BJ (cell line): ENCODE measurements at regions not wholly inside any gene's neighbourhood (a gene's known extent, or its start where the extent isn't known, plus 50 kb on each side); places are given as distances from the start of the nearest gene placed in this dataset.

Experiments
- CTCF ChIA-PET: fragments of 350-600 bp; formaldehyde crosslinking; extraction: SDS; loops from one replicate; lab custom pipeline; 2021; ENCODE audit warnings: antibody characterized with exemption, inconsistent platforms; lab: Yijun Ruan, JAX
- POLR2A ChIA-PET: fragments of 300-600 bp; sonication (Branson Sonifier 250); formaldehyde crosslinking; extraction: SDS; loops from one replicate; lab custom pipeline; 2021; ENCODE audit warnings: antibody characterized with exemption; lab: Charles Lee
- DNase-seq: peaks from one replicate; pipeline ENCODE4 v3.0.0-alpha.2; 2011; ENCODE audit warnings: low read depth
- H3K27me3 ChIP-seq: 2 replicates; pipeline ENCODE4 v1.6.0; 2011; ENCODE audit warnings: low read length; ENCODE audit not compliant: control insufficient read depth, insufficient read depth
- H3K36me3 ChIP-seq: 2 replicates; pipeline ENCODE4 v1.5.1; 2011; ENCODE audit warnings: low read length; ENCODE audit not compliant: control insufficient read depth, insufficient read depth
- H3K4me3 ChIP-seq: 2 replicates; pipeline ENCODE4 v1.5.1; 2011; ENCODE audit warnings: low read depth, mild to moderate bottlenecking, control low read depth, low read length
- TF ChIP-seq, protein P1 (sequence below): IDR thresholded peaks from 2 replicates; pipeline ENCODE4 v1.5.1; 2011; ENCODE audit warnings: low read depth, mild to moderate bottlenecking, control low read depth, inconsistent platforms, low read length, moderate library complexity; ENCODE audit not compliant: insufficient read depth

DNA sequence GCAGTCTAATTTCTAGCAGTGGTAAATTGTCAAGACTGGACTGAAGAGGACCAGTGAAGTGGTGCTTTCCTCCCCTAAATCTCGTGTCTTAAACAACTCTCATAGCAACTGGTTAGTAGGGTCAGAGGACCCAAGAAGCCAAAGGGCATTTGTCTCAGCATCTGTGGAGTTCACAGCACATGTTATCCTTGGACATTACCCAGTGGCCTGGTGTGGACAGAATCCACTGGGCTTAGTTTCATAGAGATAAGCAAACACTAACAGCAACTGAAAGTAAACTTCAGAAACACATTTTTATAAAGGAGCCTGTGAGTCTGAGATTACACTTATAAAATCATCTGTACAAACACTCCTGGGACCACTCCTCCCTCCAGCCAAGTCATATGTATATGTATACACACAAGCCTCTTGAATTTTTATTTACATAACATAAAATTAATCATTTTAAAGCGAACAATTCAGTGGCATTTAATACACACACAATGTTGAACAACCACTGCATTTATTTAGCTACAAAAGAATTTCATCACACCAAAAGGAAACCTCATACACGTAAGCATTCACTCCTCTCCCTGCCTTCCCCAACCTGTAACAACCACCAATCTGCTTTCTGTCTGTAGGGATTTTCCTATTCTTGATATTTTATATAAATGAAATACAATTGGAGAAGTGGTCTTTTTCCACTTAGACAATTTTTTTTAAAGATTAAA, 457.8 kb downstream of the RASEF start:
- Histone ChIP-seq H3K4me3 (no peak overlapping the region), H3K36me3 (no peaks in the 10 kb centered on the region), H3K27me3 (peaks cover 1% of the 10 kb centered on the region; the same call in 1 of the 2 replicates)
- no peak for DNase-seq
- ChIA-PET CTCF (interaction anchor here (1.0 to 2.2 kb wide), 2 partner anchors 504 to 757 kb away, joined by 3 to 6 read pairs; no protein-coding TSS in a partner anchor), POLR2A (no interaction called here)
- TF ChIP-seq, protein P1, sequence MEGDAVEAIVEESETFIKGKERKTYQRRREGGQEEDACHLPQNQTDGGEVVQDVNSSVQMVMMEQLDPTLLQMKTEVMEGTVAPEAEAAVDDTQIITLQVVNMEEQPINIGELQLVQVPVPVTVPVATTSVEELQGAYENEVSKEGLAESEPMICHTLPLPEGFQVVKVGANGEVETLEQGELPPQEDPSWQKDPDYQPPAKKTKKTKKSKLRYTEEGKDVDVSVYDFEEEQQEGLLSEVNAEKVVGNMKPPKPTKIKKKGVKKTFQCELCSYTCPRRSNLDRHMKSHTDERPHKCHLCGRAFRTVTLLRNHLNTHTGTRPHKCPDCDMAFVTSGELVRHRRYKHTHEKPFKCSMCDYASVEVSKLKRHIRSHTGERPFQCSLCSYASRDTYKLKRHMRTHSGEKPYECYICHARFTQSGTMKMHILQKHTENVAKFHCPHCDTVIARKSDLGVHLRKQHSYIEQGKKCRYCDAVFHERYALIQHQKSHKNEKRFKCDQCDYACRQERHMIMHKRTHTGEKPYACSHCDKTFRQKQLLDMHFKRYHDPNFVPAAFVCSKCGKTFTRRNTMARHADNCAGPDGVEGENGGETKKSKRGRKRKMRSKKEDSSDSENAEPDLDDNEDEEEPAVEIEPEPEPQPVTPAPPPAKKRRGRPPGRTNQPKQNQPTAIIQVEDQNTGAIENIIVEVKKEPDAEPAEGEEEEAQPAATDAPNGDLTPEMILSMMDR = no peak

DNA sequence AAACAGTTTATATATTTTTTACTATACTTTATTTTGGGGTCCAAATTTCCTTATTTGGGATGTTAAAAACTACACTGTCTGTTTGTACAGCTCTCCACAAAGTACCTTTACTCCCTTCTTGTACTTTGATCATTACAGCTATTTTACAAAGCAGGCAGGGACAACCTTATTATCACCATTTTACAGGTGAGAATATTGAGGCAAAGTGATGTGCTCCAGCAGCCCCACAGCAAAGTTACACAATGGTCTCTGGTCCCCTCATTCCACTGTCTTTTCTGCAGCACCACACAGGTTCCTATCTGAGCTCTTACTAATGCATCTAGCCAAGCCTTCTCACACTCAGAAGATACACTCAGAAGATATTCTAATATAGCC, 457.3 kb downstream of the RASEF start:
- H3K27me3 ChIP-seq = peaks cover 1% of the 10 kb centered on the region; the same call in 1 of the 2 replicates
- no peak for DNase-seq
- TF ChIP-seq, protein P1 = no peak
- CTCF ChIA-PET = interaction anchor here (1.0 to 2.2 kb wide), 4 partner anchors 273 to 919 kb away, joined by 3 to 6 read pairs (median 4); no protein-coding TSS in a partner anchor
- no peaks in the 10 kb centered on the region for H3K36me3 ChIP-seq
- no peak overlapping the region for H3K4me3 ChIP-seq
- POLR2A ChIA-PET = no interaction called here

DNA sequence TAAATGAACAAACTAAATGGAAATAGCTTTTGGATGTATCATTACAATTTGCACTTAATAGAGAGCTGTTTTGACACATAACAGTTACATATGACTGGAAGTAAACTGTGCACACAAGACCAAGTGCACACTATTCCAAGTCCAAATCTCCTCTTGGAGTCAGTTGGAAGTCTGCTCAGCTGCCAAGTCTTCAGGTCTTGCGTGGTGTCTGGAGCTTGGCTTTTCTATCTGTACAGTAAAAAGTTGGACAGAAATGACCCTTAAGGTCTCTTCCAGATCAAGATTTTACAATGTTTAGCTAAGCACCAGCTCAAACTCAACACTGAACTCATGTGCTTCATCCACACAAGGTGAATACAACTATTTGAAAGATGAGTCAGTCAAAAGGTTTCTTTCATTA, 456.9 kb downstream of the RASEF start:
- ChIA-PET CTCF (interaction anchor here (0.6 to 2.5 kb wide), 25 partner anchors 8 to 1435 kb away, joined by 3 to 17 read pairs (median 3); no protein-coding TSS in a partner anchor), POLR2A (no interaction called here)
- no peak for DNase-seq
- H3K36me3 ChIP-seq = no peaks in the 10 kb centered on the region
- H3K27me3 ChIP-seq = peaks cover 1% of the 10 kb centered on the region; the same call in 1 of the 2 replicates
- TF ChIP-seq, protein P1 = no peak
- H3K4me3 ChIP-seq = no peak overlapping the region

DNA sequence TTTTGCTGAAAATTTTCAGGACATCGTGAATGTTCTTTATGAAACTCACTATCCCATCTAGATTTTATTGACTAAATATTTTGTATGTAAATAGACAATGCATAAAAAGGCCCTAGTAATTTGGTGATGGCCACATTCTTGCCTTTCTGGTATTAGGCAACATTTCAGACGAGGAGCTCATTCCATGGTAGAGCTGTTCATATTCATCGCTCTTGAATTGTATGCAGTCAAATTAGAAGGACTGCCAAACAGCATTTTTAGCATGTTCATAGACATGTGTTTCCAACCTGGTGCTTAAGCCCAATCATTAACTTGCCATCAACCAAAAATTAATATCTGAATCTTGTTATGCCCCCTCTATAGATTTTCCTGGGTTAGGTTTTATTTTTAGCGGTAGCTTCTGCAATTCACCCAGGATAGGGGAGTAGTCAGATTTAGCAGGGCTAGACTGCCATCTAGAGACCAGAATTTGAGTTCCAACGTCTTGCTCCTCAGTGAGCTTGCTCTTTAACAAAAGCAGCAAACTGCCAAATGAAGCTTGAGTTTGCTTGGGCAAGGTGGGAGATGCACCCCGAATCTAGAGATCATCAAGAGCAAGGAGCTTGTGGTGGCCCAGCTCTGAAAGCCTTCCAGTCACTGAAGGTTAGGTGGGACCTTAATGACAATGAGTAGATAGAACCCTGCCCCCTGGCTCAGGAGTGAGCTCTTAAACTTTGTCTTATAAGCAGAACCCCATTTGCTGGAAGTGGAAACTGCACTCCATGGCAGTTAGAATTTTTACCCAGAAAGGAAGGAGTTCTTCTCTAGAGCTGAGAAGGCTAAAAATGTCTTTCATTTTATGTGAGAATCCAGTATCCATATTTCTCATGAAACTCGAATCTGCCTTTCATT, 456.2 kb downstream of the RASEF start:
- no peaks in the 10 kb centered on the region for H3K36me3 ChIP-seq
- no peak overlapping the region for H3K4me3 ChIP-seq
- TF ChIP-seq, protein P1 = peak; percentile 61
- peaks cover 1% of the 10 kb centered on the region; the same call in 1 of the 2 replicates for H3K27me3 ChIP-seq
- CTCF ChIA-PET = interaction anchor here (0.6 to 2.5 kb wide), 31 partner anchors 9 to 1436 kb away, joined by 3 to 17 read pairs (median 3); no protein-coding TSS in a partner anchor
- POLR2A ChIA-PET = interaction anchor here (0.7 kb wide), 1 partner anchor 1294 kb away, joined by 3 read pairs; no protein-coding TSS in a partner anchor
- peak; percentile 11 for DNase-seq
